Activated T-helper 1 cell treated with anti-CD3 and anti-CD28 coated beads, Interleukin-2, amount 50 U/mL, for 16 hours (primary cell): ENCODE measurements at regions not wholly inside any gene's neighbourhood (a gene's known extent, or its start where the extent isn't known, plus 50 kb on each side); places are given as distances from the start of the nearest gene placed in this dataset.

Source experiments
- DNase-seq, 2 donors: peaks; one replicate each; pipeline ENCODE4 v3.0.0-alpha.2; 2020; ENCODE audit warnings: low read depth in 1 of 2, low spot score in 1 of 2

- DNase-seq, result no peak
These were observed 729.4 kb downstream of the MATN1 start for GRCh38 chr1:29993950-29994349.

- no peak for DNase-seq
These were observed 731.6 kb downstream of the MATN1 start for GRCh38 chr1:29991815-29992214.

- DNase-seq, result no peak
These were observed 732.4 kb downstream of the MATN1 start for GRCh38 chr1:29991025-29991424.

GRCh38 chr1:29990304-29990703, 733.1 kb downstream of the MATN1 start:
- no peak for DNase-seq

- no peak for DNase-seq
These were observed 736.4 kb downstream of the MATN1 start for GRCh38 chr1:29986986-29987385.

- DNase-seq, result no peak
These were observed 737.8 kb downstream of the MATN1 start for GRCh38 chr1:29985606-29985945.

DNA sequence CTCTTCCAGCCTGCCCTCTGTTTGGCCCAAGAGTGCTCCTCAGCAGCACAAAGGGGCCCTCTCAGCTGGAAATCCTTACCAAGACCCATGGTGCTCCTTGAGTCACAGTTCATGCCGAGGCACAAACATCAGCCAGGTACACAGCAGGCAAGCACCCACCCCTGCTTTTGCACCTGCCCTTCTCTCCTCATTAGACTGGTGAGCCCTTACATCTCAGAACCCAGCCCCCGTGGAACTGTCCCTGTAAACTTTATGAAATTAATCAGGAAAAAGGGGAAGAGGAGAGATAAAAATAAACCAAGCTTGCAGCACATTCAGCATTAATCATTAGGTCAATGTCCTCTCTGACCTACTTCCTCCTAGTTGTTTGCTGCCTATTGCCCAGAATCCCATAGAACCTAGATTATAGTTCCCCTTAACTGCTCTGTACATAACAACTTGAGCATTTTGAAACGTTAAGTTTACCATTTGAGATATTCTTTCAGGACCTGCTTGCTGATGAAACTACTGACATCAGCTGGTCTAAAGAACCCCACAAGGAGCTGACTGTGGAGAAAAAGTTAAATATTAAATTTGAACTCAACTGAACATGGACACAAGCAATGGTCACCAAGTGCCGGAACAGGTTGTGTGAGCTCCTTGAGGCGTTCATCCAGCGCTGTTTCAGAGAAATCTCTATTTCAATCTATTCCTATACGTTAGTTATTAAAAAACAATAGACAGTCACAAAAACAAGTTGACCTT, 738.4 kb downstream of the MATN1 start:
- no peak for DNase-seq

GRCh38 chr1:29984166-29984861, 739.1 kb downstream of the MATN1 start:
- DNase-seq, result no peak

GRCh38 chr1:29983321-29983720, 740.1 kb downstream of the MATN1 start:
- no peak for DNase-seq

DNA sequence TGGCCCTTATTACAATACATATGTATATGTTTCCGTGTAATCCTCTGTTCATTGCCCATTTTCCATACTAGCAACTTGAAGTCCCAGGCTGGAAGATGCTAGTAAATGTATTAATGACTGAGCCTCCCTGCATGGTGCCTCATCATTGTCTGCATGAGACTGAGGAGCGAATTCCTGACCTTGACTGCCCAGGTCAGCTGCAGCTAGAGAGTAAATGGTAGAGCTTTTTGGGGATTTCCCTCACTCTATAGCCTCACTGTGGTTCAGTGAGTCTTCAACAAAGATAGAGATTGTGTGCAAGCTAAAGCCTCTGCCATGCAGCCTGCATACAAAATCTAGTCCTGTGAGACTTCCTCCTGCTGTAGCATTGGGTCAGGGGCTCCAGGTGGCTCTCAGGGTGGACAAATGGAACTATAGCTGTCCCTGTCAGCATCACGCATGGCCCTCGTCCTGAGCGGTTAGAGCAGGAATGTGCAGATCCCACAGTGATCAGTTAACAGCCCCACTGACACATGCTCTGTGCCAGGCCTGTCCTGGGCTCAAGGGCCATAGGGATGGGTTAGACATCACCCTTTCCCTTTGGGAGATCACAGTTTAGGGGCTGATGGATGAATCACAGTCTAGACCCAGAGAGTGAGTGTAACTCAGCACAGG, 741.7 kb downstream of the MATN1 start:
- no peak for DNase-seq

- no peak for DNase-seq
These were observed 741.2 kb downstream of the PTPRU start for GRCh38 chr1:29977550-29977949.

- DNase-seq, result no peak
These were observed 738.8 kb downstream of the PTPRU start for GRCh38 chr1:29975036-29975694.

GRCh38 chr1:29974316-29974724, 738.0 kb downstream of the PTPRU start:
- no peak for DNase-seq

DNA sequence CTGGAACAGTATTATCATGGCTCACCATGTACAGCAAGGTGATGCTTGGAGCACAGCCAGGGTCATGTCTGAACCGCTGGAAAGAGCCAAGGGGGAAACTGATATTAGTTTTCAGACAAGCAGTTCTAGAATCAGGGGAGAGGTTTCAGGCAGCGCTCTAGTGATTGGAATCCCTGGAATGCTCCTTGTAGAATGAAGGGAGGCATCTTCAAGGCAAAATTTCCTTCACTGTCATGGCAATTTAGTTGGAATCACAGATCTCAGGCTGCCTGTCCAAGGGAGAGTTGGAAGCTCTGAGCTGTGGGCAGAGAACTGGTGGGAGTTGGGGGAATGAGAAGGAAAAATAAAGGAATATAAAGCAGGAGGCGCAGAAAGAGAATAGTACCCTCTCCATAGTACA, 737.1 kb downstream of the PTPRU start:
- DNase-seq, result no peak

GRCh38 chr1:29972421-29973053, 736.2 kb downstream of the PTPRU start:
- DNase-seq, result no peak

DNA sequence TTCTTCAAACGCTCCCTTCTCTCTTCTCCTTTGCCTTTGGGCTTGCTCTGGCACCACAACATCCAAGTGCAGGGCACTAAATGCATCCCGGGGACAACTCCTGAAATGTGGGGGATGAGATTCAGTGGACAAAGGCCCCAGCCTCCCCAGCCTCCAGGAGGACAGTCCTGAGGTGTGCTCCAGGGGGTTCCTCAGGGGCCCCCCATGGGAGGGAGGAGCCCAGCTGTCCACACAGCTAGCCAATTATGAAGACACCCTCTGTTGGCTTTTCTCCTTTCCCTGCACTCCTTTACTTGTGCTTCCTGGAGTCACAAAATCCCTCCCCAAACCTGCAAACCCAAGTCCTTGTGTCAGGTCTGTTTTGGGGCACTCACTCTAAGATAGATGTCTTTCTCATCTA, 735.4 kb downstream of the PTPRU start:
- DNase-seq, result no peak

DNA sequence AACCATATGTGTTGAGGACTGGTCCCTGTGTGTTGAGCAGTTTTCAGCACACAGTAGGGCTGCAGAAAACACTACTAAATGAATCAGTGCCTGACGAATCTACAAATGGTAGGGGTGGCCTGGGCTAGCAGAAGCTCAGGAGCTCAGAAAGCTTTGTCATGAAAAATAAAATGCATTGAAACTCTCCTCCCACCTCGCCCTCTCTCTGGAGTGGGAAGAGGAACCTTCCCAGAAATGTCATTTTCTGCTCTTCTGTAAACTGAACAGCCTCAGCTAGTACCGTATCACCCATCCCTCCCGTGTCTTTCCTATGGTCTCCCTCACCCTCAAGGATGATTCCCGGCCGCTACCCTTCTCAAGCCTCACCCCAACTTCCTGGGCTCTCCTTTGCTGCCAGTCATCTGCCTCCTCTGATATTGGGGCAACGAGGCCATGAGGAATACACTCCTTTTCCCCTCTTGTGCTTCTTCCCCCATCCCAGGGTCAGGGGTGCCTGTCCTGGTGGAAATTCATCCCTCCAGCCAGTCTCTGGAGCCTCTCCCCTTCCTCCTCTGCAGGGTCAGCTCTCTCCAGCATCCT, 734.5 kb downstream of the PTPRU start:
- DNase-seq, result no peak

DNA sequence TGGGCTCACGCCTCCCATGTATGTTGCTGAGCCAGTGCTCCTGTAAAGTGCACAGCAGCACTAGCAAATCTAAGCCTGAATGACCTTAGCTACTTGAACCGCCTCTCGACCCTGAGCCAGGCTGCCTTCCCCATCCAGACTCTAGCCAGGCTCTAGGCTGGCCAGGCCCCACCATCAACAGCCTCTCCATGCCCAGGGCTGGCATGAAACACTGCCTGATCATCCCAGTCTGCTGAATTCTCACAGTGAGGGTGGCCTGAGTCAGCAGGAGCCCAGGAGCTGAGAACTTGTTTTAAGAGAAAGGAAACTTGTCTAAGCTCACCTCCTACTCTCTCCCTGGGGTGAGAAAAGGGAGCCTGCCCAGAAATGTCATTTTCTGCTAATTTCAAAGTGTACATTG, 733.3 kb downstream of the PTPRU start:
- DNase-seq, result no peak

- DNase-seq, result no peak
These were observed 730.9 kb downstream of the PTPRU start for GRCh38 chr1:29967261-29967660.

DNA sequence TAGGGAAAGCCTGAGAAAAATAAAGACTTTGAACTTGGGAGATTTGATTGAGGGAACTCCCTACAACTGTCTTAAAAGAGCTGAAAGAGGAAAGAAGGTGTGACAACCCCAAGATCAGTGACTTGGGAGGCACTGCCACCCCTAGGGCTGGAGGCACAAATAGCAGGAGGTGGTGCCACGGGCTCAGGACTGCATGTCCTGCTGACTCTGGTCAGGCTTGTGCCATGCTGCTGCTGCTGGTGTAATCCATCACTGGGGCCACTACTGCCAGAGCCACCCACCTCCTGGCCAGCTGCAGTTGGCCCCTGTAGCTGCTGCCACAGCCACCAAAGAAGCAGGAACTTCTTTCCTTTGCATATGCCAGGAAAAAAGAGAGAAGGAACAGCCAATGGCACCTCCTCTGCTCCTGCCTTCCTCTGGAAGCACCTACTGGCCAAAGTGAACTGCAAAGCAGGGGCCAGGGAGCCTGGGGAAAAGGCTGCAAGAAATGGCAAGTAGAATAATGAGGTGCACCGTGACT, 730.3 kb downstream of the PTPRU start:
- no peak for DNase-seq
